ENCODE measurements at regions not wholly inside any gene's neighbourhood (a gene's known extent, or its start where the extent isn't known, plus 50 kb on each side); places are given as distances from the start of the nearest gene placed in this dataset.

DNA sequence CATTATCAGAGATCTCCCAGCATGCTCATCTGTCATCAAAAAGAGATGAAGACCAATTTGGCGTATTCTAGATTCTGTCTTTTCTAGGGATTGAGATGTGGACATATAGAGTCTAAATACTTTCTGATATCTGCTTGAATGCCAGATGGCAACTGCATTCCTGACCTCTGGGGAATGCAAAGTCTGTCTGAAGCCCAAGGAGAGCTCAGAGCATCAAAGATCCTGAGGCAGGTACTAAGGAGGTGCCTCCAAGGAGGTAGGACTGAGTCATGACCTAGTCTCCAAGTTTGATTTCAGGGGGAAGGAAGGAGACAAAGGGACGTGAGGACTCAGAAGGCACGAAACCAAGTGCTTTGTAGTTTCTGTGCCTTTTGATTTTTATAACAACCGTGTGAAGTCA, 448.4 kb downstream of the HS3ST3B1 start:
- H3K36me3 Mint-ChIP-seq (ENCODE audit: unreplicated experiment): no peaks in the 10 kb centered on the region
- H3K4me3 Mint-ChIP-seq (ENCODE audit: unreplicated experiment): no peak overlapping the region
- peaks cover 2% of the 10 kb centered on the region for H3K27me3 Mint-ChIP-seq (ENCODE audit: unreplicated experiment)
- H3K9me3 Mint-ChIP-seq (ENCODE audit: unreplicated experiment): peaks cover 2% of the 10 kb centered on the region
- no peak for DNase-seq
- no peak overlapping the region for H3K27ac Mint-ChIP-seq (ENCODE audit: unreplicated experiment)
- no peaks in the 10 kb centered on the region for H3K4me1 Mint-ChIP-seq (ENCODE audit: low read depth, unreplicated experiment)
- TF ChIP-seq, protein P1, sequence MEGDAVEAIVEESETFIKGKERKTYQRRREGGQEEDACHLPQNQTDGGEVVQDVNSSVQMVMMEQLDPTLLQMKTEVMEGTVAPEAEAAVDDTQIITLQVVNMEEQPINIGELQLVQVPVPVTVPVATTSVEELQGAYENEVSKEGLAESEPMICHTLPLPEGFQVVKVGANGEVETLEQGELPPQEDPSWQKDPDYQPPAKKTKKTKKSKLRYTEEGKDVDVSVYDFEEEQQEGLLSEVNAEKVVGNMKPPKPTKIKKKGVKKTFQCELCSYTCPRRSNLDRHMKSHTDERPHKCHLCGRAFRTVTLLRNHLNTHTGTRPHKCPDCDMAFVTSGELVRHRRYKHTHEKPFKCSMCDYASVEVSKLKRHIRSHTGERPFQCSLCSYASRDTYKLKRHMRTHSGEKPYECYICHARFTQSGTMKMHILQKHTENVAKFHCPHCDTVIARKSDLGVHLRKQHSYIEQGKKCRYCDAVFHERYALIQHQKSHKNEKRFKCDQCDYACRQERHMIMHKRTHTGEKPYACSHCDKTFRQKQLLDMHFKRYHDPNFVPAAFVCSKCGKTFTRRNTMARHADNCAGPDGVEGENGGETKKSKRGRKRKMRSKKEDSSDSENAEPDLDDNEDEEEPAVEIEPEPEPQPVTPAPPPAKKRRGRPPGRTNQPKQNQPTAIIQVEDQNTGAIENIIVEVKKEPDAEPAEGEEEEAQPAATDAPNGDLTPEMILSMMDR (IDR thresholded peaks at IDR 0.05; ENCODE audit: partially characterized antibody, unreplicated experiment): no peak

- DNase-seq: no peak
- Mint-ChIP-seq H3K4me3 (ENCODE audit: unreplicated experiment) (no peak overlapping the region), H3K9me3 (ENCODE audit: unreplicated experiment) (peaks cover 2% of the 10 kb centered on the region), H3K36me3 (ENCODE audit: unreplicated experiment) (no peaks in the 10 kb centered on the region), H3K27ac (ENCODE audit: unreplicated experiment) (no peak overlapping the region), H3K4me1 (ENCODE audit: low read depth, unreplicated experiment) (peaks cover 2% of the 10 kb centered on the region), H3K27me3 (ENCODE audit: unreplicated experiment) (no peaks in the 10 kb centered on the region)
- TF ChIP-seq, protein P1 (IDR thresholded peaks at IDR 0.05; ENCODE audit: partially characterized antibody, unreplicated experiment): no peak
Measured at GRCh38 chr17:14748036-14748710, 447.3 kb downstream of the HS3ST3B1 start.

DNA sequence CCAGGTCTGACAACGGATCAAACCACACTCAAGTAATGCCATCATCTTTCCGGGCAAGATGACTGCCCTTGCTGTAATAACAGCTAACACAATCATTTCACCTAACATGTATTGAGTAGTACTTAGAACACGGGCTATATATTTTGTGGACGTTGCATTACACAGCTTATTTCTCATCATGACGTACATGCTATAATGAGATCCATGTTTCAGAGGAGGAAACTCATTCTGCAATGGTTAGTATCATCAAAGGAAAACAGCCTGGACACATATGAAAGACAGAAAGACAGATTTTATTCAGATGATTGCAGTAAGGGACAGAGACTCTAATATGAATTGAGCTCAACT, 446.7 kb downstream of the HS3ST3B1 start:
- no peak for DNase-seq
- no peak overlapping the region for H3K27ac Mint-ChIP-seq (ENCODE audit: unreplicated experiment)
- H3K27me3 Mint-ChIP-seq (ENCODE audit: unreplicated experiment): no peaks in the 10 kb centered on the region
- H3K4me3 Mint-ChIP-seq (ENCODE audit: unreplicated experiment): no peak overlapping the region
- TF ChIP-seq, protein P1 (IDR thresholded peaks at IDR 0.05; ENCODE audit: partially characterized antibody, unreplicated experiment): no peak
- H3K9me3 Mint-ChIP-seq (ENCODE audit: unreplicated experiment): peaks cover 2% of the 10 kb centered on the region
- H3K4me1 Mint-ChIP-seq (ENCODE audit: low read depth, unreplicated experiment): peaks cover 7% of the 10 kb centered on the region
- H3K36me3 Mint-ChIP-seq (ENCODE audit: unreplicated experiment): no peaks in the 10 kb centered on the region

- peaks cover 8% of the 10 kb centered on the region for H3K4me1 Mint-ChIP-seq (ENCODE audit: low read depth, unreplicated experiment)
- H3K27ac Mint-ChIP-seq (ENCODE audit: unreplicated experiment): no peak overlapping the region
- no peak for DNase-seq
- no peaks in the 10 kb centered on the region for H3K36me3 Mint-ChIP-seq (ENCODE audit: unreplicated experiment)
- peaks cover 2% of the 10 kb centered on the region for H3K9me3 Mint-ChIP-seq (ENCODE audit: unreplicated experiment)
- no peaks in the 10 kb centered on the region for H3K27me3 Mint-ChIP-seq (ENCODE audit: unreplicated experiment)
- H3K4me3 Mint-ChIP-seq (ENCODE audit: unreplicated experiment): no peak overlapping the region
- TF ChIP-seq, protein P1 (IDR thresholded peaks at IDR 0.05; ENCODE audit: partially characterized antibody, unreplicated experiment): no peak
Measured at GRCh38 chr17:14746822-14747602, 446.1 kb downstream of the HS3ST3B1 start.

- peaks cover 2% of the 10 kb centered on the region for H3K9me3 Mint-ChIP-seq (ENCODE audit: unreplicated experiment)
- no peaks in the 10 kb centered on the region for H3K27me3 Mint-ChIP-seq (ENCODE audit: unreplicated experiment)
Measured at GRCh38 chr17:14745541-14745940, 444.7 kb downstream of the HS3ST3B1 start.

More at GRCh38 chr17:14745541-14745940, 444.7 kb downstream of the HS3ST3B1 start:
- H3K4me3 Mint-ChIP-seq (ENCODE audit: unreplicated experiment): no peak overlapping the region
- H3K27ac Mint-ChIP-seq (ENCODE audit: unreplicated experiment): no peak overlapping the region
- peaks cover 17% of the 10 kb centered on the region for H3K4me1 Mint-ChIP-seq (ENCODE audit: low read depth, unreplicated experiment)
- TF ChIP-seq, protein P1 (IDR thresholded peaks at IDR 0.05; ENCODE audit: partially characterized antibody, unreplicated experiment): no peak
- H3K36me3 Mint-ChIP-seq (ENCODE audit: unreplicated experiment): no peaks in the 10 kb centered on the region
- no peak for DNase-seq

Measured in glutamatergic neuron (in vitro differentiated cells).